GM21381 (cell line): ENCODE measurements at regions not wholly inside any gene's neighbourhood (a gene's known extent, or its start where the extent isn't known, plus 50 kb on each side); places are given as distances from the start of the nearest gene placed in this dataset.

Experiments
- ATAC-seq: cut with Tn5 transposase; IDR thresholded peaks from one replicate; pipeline ENCODE4 v1.9.1; 2021; ENCODE audit warnings: mild to moderate bottlenecking, moderate library complexity; ENCODE audit not compliant: unreplicated experiment

DNA sequence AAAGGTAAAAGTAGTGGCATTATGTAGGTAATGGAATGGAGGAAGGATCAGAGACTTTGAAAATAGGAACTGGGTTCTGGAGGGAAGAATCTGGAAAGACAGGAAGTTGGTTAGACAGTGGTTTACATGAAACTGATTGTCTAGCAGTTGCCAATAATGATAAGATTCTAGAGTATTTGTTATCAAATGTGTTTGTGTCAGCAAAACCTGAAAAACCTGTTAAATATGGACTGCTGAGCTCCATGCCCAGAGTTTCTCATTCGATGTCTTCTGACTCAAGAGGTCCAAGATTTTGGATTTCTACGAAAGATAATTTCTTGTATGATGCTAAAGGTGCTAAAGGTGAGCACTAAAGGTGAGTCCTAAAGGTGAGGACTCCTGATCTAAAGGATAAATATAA lies 515.0 kb upstream of the TUSC1 start:
- no peak for ATAC-seq

DNA sequence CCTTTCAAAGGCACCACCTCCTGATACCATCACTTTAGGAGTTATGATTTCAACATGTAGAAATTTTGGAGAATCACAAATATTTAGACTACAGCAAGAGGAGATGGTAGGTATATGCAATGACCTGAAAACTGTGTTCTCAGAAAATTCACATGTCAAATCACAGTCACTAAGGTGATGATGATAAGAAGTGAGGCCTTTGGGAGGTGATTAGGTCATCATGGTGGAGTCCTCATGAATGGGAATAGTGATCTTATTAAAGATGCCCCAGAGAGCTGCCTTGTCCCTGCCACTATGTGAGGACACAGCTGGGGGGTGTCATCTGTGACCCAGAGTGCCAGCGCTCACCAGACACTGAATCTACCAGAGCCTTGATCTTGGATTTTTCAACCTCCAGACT lies 513.5 kb upstream of the TUSC1 start:
- ATAC-seq: no peak

GRCh38 chr9:26181836-26182235 lies 503.6 kb upstream of the TUSC1 start:
- no peak for ATAC-seq

DNA sequence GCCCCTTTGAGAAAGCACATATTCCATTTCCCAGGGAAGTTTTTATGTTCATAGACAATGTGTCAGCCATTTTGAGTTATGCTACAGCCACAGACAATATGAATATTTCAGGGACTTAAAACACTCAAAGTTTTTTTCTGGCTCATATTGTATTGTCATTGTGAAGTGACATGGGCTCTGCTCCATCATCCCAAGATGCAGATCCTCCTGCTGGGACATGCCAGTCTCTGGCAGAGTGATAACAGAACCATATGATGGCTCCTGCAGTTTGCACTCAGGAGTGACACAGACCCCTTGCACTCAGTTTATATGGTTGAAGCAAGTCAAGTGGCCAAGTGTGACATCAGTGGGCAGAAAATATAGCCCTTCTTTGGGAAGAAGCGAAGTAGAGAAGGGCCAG lies 498.4 kb upstream of the TUSC1 start:
- ATAC-seq: no peak

DNA sequence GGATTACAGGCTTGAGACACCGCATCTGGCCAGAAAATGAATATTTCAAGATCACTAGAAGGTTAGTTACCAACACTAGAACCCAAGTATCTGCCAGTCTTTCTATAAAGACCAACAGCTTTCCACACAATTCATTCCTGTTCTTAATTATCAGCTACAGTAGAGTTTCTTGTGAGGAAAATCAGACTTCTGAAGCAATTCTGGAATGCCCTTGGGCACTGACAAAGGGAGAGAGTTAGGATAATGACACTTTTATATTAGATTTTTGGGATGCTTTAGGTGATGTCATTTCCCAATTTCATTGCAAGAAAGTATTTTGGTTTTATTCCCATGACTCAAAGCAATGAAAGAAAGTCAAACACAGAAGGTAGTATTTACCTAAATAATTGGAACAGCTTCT lies 497.0 kb upstream of the TUSC1 start:
- no peak for ATAC-seq

- no peak for ATAC-seq
Measured at GRCh38 chr9:26172301-26172700, 494.1 kb upstream of the TUSC1 start.

GRCh38 chr9:26171691-26172090 lies 493.4 kb upstream of the TUSC1 start:
- no peak for ATAC-seq

DNA sequence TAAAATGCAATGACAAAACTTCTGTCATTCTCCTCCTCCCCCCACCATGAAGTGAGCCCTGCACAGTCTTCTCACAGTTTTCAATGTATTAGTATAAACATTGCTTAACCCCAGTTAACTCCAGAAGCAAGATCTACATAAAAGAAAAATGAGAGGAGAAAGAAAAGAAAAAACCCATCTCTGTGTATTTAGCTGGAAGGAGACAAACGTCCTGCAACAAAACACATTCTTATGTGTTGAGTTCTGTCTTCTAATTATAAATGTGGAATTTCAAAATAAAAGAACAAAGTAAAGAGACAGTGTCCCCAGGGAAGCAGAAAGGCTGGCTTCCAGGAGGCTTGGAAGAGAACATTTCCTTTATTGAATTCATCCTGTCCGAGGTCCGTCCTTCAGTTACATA lies 491.9 kb upstream of the TUSC1 start:
- no peak for ATAC-seq

GRCh38 chr9:26169708-26170107 lies 491.5 kb upstream of the TUSC1 start:
- no peak for ATAC-seq

- no peak for ATAC-seq
Measured at GRCh38 chr9:26166537-26166936, 488.3 kb upstream of the TUSC1 start.

- no peak for ATAC-seq
Measured at GRCh38 chr9:26165426-26165825, 487.2 kb upstream of the TUSC1 start.

DNA sequence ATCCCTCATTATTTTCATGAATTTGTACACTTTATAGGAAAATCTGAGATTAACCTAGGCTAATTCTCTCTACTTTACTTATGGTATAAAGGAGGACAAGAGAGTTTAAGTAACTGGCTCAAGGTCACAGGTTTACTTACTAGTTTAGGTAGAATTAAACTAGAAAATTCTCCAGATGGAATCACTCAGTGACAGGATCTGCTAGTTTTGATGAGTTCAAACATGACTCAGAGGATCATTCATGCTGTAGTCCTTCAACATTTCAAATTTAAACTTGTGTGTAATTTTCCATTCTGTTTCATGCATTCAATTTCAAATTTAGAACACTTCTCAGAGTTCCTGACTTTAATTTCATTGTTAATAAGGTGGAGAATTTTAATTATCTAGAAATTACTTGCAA lies 485.7 kb upstream of the TUSC1 start:
- no peak for ATAC-seq

DNA sequence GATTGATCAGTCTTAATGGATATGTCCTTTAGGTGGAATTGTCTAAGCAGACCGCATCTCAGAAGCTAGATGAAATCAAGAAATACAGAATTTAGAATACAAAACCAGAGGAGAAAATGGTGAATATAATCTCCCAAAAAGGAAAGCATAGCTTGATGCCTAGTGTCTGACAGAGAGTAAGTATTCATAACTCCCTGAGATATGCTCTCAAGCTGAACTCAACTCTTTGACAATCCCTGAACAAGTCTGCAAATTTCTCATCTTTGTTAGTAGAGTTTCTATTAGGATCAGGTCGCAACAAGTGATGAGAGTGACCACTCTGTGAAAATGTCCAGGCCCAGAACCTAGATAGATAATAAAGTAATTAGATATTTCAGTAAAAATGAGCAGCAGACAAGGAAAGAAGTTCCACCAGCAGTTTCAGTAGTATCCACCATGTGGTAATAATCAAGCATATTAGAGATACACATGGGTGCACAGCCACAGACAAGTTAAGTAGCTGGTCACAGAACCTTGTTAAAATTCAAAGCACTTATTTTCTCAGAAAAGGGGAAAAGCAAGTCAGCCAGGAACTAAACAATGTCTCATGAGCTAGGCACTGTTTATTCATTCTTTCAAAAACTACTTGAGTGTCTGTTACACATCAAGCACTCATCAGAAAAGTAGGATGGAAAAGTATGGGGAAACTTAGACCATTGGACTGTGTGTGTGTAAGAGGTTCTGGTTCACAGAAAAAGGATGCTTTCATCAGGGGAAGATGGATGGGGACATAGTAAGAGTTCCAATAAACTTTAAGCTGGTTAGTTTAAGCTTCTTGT lies 481.5 kb upstream of the TUSC1 start:
- no peak for ATAC-seq

GRCh38 chr9:26158631-26159150 lies 480.4 kb upstream of the TUSC1 start:
- ATAC-seq: no peak

GRCh38 chr9:26157411-26157810 lies 479.2 kb upstream of the TUSC1 start:
- no peak for ATAC-seq

DNA sequence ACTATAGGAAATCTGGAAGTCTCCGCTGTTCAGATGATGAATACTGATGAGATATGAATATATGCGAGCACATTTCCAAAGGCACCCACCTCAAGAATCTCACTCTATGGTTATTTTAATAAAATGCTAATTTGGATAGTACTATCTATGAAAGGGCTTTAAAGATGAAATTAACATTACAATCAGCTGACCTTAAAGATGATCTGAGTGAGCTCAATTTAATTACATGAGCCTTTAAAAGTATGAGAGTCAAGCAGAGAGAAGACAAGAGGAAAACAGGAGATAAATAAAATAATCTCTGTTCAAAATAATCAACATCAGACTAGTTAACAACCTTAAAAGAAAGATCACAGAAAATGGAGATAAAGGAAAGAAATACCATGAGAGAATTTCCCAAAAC lies 474.1 kb upstream of the TUSC1 start:
- no peak for ATAC-seq

- ATAC-seq: no peak
Measured at GRCh38 chr9:26148128-26148527, 469.9 kb upstream of the TUSC1 start.

DNA sequence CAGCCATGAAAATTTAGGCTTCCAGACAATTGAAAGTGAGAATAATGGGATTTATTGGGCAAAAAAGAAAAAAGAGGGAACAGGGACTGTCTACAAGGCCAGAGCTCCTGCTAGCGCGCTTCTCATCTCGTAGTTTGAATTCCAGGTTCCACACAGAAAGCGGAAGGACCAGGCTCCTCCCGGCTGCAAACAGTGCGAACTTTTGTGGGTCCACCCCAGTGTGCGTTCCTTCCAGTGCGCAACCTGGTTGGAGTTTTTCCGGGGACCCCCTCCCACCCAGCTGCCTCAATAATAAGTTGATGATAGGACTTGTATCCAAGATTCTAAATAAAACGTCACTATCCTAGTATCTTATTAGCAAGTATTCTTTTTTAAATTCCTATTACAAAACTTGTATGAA lies 467.7 kb upstream of the TUSC1 start:
- no peak for ATAC-seq

GRCh38 chr9:26142631-26143030 lies 464.4 kb upstream of the TUSC1 start:
- ATAC-seq: no peak

GRCh38 chr9:26142201-26142600 lies 464.0 kb upstream of the TUSC1 start:
- ATAC-seq: no peak

DNA sequence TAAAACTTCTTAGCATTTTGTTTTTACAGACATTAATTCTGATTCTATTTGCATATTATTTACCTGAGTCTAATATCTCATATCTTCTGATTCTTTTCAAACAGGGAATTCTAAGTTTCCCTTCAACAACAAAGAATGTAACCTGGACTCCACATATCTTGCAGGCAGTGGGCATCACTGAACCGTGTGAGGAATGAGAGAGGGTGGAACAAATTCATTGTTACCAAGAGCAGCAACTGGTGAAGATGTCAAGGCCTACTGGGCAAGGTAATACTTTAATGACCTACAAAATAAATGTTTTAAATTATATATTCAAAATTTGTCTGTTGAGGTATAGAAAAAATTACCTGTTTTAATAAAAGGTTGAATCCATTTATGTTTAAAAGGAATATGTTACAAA lies 455.3 kb upstream of the TUSC1 start:
- ATAC-seq: no peak

DNA sequence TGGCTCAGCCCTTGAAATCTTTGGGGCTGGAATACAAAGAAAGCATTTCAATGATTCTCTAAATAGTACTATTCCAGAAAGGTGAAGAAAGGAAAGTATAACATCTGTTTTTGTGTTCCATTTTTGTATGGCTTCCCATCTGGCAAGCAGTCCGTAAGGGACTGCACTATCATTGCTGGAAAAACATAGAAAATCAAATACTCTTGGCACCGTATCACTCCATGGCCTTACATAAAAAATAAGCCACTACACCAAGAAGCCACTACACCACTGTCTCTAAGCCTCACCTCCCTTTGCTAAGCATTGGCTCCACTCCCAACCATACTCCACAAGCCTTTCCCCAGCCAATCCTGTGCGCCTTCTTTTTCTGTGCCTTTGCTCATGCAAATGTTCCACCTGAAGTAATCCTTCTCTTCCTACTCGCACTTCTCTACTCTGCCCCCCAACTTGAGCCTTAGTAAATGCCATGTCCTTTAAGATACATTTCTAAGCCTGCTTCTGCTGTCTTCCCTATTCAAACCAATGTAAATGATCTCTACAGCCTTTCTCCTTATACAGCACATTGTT lies 454.6 kb upstream of the TUSC1 start:
- ATAC-seq: no peak

GRCh38 chr9:26131886-26132285 lies 453.6 kb upstream of the TUSC1 start:
- no peak for ATAC-seq
